ENCODE measurements at regions not wholly inside any gene's neighbourhood (a gene's known extent, or its start where the extent isn't known, plus 50 kb on each side); places are given as distances from the start of the nearest gene placed in this dataset.

- DNase-seq: no peak
- Histone ChIP-seq H3K36me3 (ENCODE audit: low read depth) (no peaks in the 10 kb centered on the region), H3K9me3 (no peaks in the 10 kb centered on the region), H3K4me3 (no peak overlapping the region), H3K4me1 (ENCODE audit: low read depth) (no peaks in the 10 kb centered on the region)
- intact Hi-C loops (cut with DNase I, micrococcal nuclease): no loop called here
- no peak for ATAC-seq
- TF ChIP-seq CTCF (IDR thresholded peaks at IDR 0.05): no peak
These were observed 856.4 kb upstream of the INTU start for GRCh38 chr4:126776361-126776760.

- TF ChIP-seq CTCF (IDR thresholded peaks at IDR 0.05): no peak
- Histone ChIP-seq H3K36me3 (ENCODE audit: low read depth) (no peaks in the 10 kb centered on the region), H3K4me1 (ENCODE audit: low read depth) (no peaks in the 10 kb centered on the region), H3K9me3 (no peaks in the 10 kb centered on the region), H3K4me3 (no peak overlapping the region)
- intact Hi-C loops (cut with DNase I, micrococcal nuclease): no loop called here
- ATAC-seq (no peak), DNase-seq (no peak)
These were observed 855.1 kb upstream of the INTU start for GRCh38 chr4:126777649-126778048.

GRCh38 chr4:126778348-126778747 is 854.4 kb upstream of the INTU start:
- TF ChIP-seq CTCF (IDR thresholded peaks at IDR 0.05): no peak
- ATAC-seq: no peak
- intact Hi-C loops (cut with DNase I, micrococcal nuclease): no loop called here

GRCh38 chr4:126779001-126779400 is 853.8 kb upstream of the INTU start:
- Histone ChIP-seq H3K36me3 (ENCODE audit: low read depth) (no peaks in the 10 kb centered on the region), H3K4me1 (ENCODE audit: low read depth) (no peaks in the 10 kb centered on the region), H3K4me3 (no peak overlapping the region), H3K9me3 (no peaks in the 10 kb centered on the region)
- DNase-seq: no peak
- TF ChIP-seq CTCF (IDR thresholded peaks at IDR 0.05): no peak
- intact Hi-C loops (cut with DNase I, micrococcal nuclease): no loop called here
- no peak for ATAC-seq

More at GRCh38 chr4:126778348-126778747, 854.4 kb upstream of the INTU start:
- Histone ChIP-seq H3K4me1 (ENCODE audit: low read depth) (no peaks in the 10 kb centered on the region), H3K9me3 (no peaks in the 10 kb centered on the region), H3K4me3 (no peak overlapping the region), H3K36me3 (ENCODE audit: low read depth) (no peaks in the 10 kb centered on the region)
- DNase-seq: no peak

GRCh38 chr4:126779436-126780166 is 853.2 kb upstream of the INTU start:
- Histone ChIP-seq H3K4me1 (ENCODE audit: low read depth) (no peaks in the 10 kb centered on the region), H3K9me3 (no peaks in the 10 kb centered on the region), H3K4me3 (no peak overlapping the region), H3K36me3 (ENCODE audit: low read depth) (no peaks in the 10 kb centered on the region)
- DNase-seq: no peak
- intact Hi-C loops (cut with DNase I, micrococcal nuclease): no loop called here
- ATAC-seq: no peak
- no peak for TF ChIP-seq CTCF (IDR thresholded peaks at IDR 0.05)

- Histone ChIP-seq H3K4me3 (no peak overlapping the region), H3K9me3 (no peaks in the 10 kb centered on the region), H3K36me3 (ENCODE audit: low read depth) (no peaks in the 10 kb centered on the region), H3K4me1 (ENCODE audit: low read depth) (no peaks in the 10 kb centered on the region)
- ATAC-seq (no peak), DNase-seq (no peak)
- no peak for TF ChIP-seq CTCF (IDR thresholded peaks at IDR 0.05)
- intact Hi-C loops (cut with DNase I, micrococcal nuclease): no loop called here
These were observed 849.6 kb upstream of the INTU start for GRCh38 chr4:126783191-126783590.
